Transverse colon (tissue), 3 donors: ENCODE measurements at regions not wholly inside any gene's neighbourhood (a gene's known extent, or its start where the extent isn't known, plus 50 kb on each side); places are given as distances from the start of the nearest gene placed in this dataset.

Experiments used
- CTCF ChIP-seq, 5 experiments: fragments of 200-600 bp in 3 of 5; fragments of 450-650 bp in 2 of 5; sonication (generic) in 3 of 5; IDR thresholded peaks; 1 replicate in 2 of 5; 2 replicates in 3 of 5; pipeline ENCODE4 v1.5.1; 2016 to 2017; ENCODE audit warnings: antibody characterized with exemption in 5 of 5, inconsistent platforms in 3 of 5, mild to moderate bottlenecking in 2 of 5, moderate library complexity in 1 of 5
- EP300 ChIP-seq: sonication (generic); formaldehyde crosslinking; IDR thresholded peaks from one replicate; pipeline ENCODE4 v1.6.1; 2017; ENCODE audit warnings: antibody characterized with exemption, low read depth
- POLR2A ChIP-seq: fragments of 450-650 bp; IDR thresholded peaks from one replicate; pipeline ENCODE4 v1.6.1; 2016; ENCODE audit warnings: antibody characterized with exemption, mild to moderate bottlenecking, moderate library complexity

DNA sequence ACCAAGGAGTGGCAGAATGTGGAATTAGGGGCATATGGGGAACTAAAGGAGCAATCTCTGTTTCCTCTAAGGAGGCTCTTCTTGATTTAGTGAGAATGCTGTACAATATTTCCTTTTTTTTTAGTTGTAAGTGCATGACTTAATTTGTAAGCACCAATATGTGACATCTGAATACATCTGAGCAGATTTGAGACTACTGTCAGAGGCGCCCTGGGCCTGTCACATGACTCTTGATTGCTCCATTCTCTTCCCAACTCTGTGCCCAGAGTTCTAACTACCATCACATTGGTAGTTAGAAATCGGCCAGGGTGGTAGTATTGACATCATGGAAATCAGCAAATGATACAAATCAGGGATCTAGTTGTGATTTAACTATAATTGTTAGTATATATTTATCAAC lies 110.1 kb upstream of the LMO4 start:
- no peak for TF ChIP-seq CTCF (IDR thresholded peaks at IDR 0.05)
- TF ChIP-seq POLR2A, result no peak
- no peak for TF ChIP-seq EP300
